ENCODE measurements at regions not wholly inside any gene's neighbourhood (a gene's known extent, or its start where the extent isn't known, plus 50 kb on each side); places are given as distances from the start of the nearest gene placed in this dataset.

- TF ChIP-seq ZNF23 (tag by site-specific recombination; IDR thresholded peaks at IDR 0.05; ENCODE audit: borderline replicate concordance) (no peak), PRDM2 (tag by site-specific recombination; IDR thresholded peaks at IDR 0.05; ENCODE audit: borderline replicate concordance) (no peak), ZSCAN30 (tag by site-specific recombination; IDR thresholded peaks at IDR 0.05) (no peak), OVOL3 (tag by site-specific recombination; IDR thresholded peaks at IDR 0.05) (no peak), ZNF112 (tag by site-specific recombination; IDR thresholded peaks at IDR 0.05) (no peak), ZNF394 (tag by site-specific recombination; IDR thresholded peaks at IDR 0.05; ENCODE audit: borderline replicate concordance) (no peak), ZNF341 (tag by site-specific recombination; IDR thresholded peaks at IDR 0.05; ENCODE audit: low read depth) (no peak), ZNF311 (tag by site-specific recombination; IDR thresholded peaks at IDR 0.05; ENCODE audit: borderline replicate concordance) (no peak), ZNF280D (tag by site-specific recombination; IDR thresholded peaks at IDR 0.05) (no peak), ZNF473 (tag by site-specific recombination; IDR thresholded peaks at IDR 0.05) (no peak), ZNF558 (tag by site-specific recombination; IDR thresholded peaks at IDR 0.05) (no peak), ZNF274 (IDR thresholded peaks at IDR 0.05; ENCODE audit: low read length) (no peak), ZNF274 (tag by site-specific recombination; IDR thresholded peaks at IDR 0.05; ENCODE audit: borderline replicate concordance) (no peak), ZNF2 (tag by site-specific recombination; IDR thresholded peaks at IDR 0.05) (no peak), ZNF501 (tag by site-specific recombination; IDR thresholded peaks at IDR 0.05) (no peak), ZNF433 (tag by site-specific recombination; IDR thresholded peaks at IDR 0.05; ENCODE audit: low read depth) (no peak), ZNF571 (tag by site-specific recombination; IDR thresholded peaks at IDR 0.05) (no peak), ZNF513 (tag by site-specific recombination; IDR thresholded peaks at IDR 0.05) (no peak), GLI4 (tag by site-specific recombination; IDR thresholded peaks at IDR 0.05) (no peak)
- POLR2A ChIA-PET, result no interaction called here
- Histone ChIP-seq H3K36me3 (ENCODE audit: control insufficient read depth in 2 of 2, insufficient read depth in 1 of 2, low read length in 2 of 2) (no peaks in the 10 kb centered on the region), H3K4me3 (ENCODE audit: low read depth, low read length) (no peak overlapping the region), H3K4me1 (ENCODE audit: control insufficient read depth, insufficient read depth, low read length) (peaks cover 5% of the 10 kb centered on the region; the same call in 1 of the 2 replicates), H3K27ac (ENCODE audit: extremely low read depth, low read depth, low read length) (no peak overlapping the region), H3K9me3 (ENCODE audit: control insufficient read depth, insufficient read depth, low read depth, low read length) (no peaks in the 10 kb centered on the region)
- CTCF ChIA-PET, result no interaction called here
Measured at GRCh38 chr2:66802877-66803276, 368.0 kb downstream of the MEIS1 start.
